Effector memory CD4-positive, alpha-beta T cell (primary cell): ENCODE measurements at regions not wholly inside any gene's neighbourhood (a gene's known extent, or its start where the extent isn't known, plus 50 kb on each side); places are given as distances from the start of the nearest gene placed in this dataset.
"Not testable (repeated sequence)": the region's sequence is repeated elsewhere in the genome, so short reads cannot be mapped to it uniquely, and the experiment has no call there.

Source experiments
- DNase-seq, 3 donors: peaks; one replicate each; pipeline ENCODE4 v3.0.0-alpha.2; 2020
- H3K27ac ChIP-seq: 2 replicates; pipeline ENCODE4 v1.7.0; 2013; ENCODE audit warnings: mild to moderate bottlenecking, low read length, moderate library complexity; ENCODE audit not compliant: insufficient read depth, poor library complexity, severe bottlenecking
- H3K27me3 ChIP-seq: replicated peaks from 2 replicates; pipeline ENCODE4 v1.7.0; 2013; ENCODE audit warnings: mild to moderate bottlenecking, low read length; ENCODE audit not compliant: insufficient read depth, control insufficient read depth, poor library complexity, severe bottlenecking
- H3K36me3 ChIP-seq: 2 replicates; pipeline ENCODE4 v1.7.0; 2013; ENCODE audit warnings: mild to moderate bottlenecking, low read length, moderate library complexity; ENCODE audit not compliant: control insufficient read depth, insufficient read depth
- H3K4me1 ChIP-seq: 2 replicates; pipeline ENCODE4 v1.7.0; 2013; ENCODE audit warnings: low read length, mild to moderate bottlenecking; ENCODE audit not compliant: control insufficient read depth, insufficient read depth, poor library complexity, severe bottlenecking
- H3K4me3 ChIP-seq: 2 replicates; pipeline ENCODE4 v1.7.0; 2013; ENCODE audit warnings: low read length, low read depth, mild to moderate bottlenecking; ENCODE audit not compliant: insufficient read depth, poor library complexity, severe bottlenecking
- H3K9me3 ChIP-seq: 2 replicates; pipeline ENCODE4 v1.7.0; 2013; ENCODE audit warnings: mild to moderate bottlenecking, low read length, moderate library complexity; ENCODE audit not compliant: control insufficient read depth

GRCh38 chr13:23020246-23020843, 160.4 kb upstream of the SGCG start:
- Histone ChIP-seq H3K27ac (no peak overlapping the region), H3K4me1 (no peaks in the 10 kb centered on the region), H3K36me3 (no peaks in the 10 kb centered on the region), H3K27me3 (no peaks in the 10 kb centered on the region), H3K9me3 (no peaks in the 10 kb centered on the region), H3K4me3 (no peak overlapping the region)
- peak in 1 of 3 donors; percentile 1 for DNase-seq

GRCh38 chr13:23021906-23022305, 158.9 kb upstream of the SGCG start:
- no peaks in the 10 kb centered on the region for H3K36me3 ChIP-seq
- H3K27me3 ChIP-seq, result no peaks in the 10 kb centered on the region
- no peak overlapping the region for H3K4me3 ChIP-seq
- DNase-seq, result no peak
- H3K27ac ChIP-seq, result no peak overlapping the region
- no peaks in the 10 kb centered on the region for H3K4me1 ChIP-seq
- no peaks in the 10 kb centered on the region for H3K9me3 ChIP-seq

- H3K4me1 ChIP-seq, result no peaks in the 10 kb centered on the region
- H3K9me3 ChIP-seq, result no peaks in the 10 kb centered on the region
- no peaks in the 10 kb centered on the region for H3K36me3 ChIP-seq
- H3K4me3 ChIP-seq, result no peak overlapping the region
- H3K27ac ChIP-seq, result no peak overlapping the region
- no peaks in the 10 kb centered on the region for H3K27me3 ChIP-seq
- DNase-seq, result no peak
Observed at GRCh38 chr13:23022704-23023103, 158.1 kb upstream of the SGCG start.

- no peak for DNase-seq
- H3K36me3 ChIP-seq, result no peaks in the 10 kb centered on the region
- no peaks in the 10 kb centered on the region for H3K27me3 ChIP-seq
- no peak overlapping the region for H3K4me3 ChIP-seq
- no peak overlapping the region for H3K27ac ChIP-seq
- H3K4me1 ChIP-seq, result no peaks in the 10 kb centered on the region
- no peaks in the 10 kb centered on the region for H3K9me3 ChIP-seq
Observed at GRCh38 chr13:23025864-23026608, 154.7 kb upstream of the SGCG start.

- no peaks in the 10 kb centered on the region for H3K36me3 ChIP-seq
- no peaks in the 10 kb centered on the region for H3K27me3 ChIP-seq
- no peak overlapping the region for H3K27ac ChIP-seq
- DNase-seq, result no peak
- H3K9me3 ChIP-seq, result no peaks in the 10 kb centered on the region
- no peaks in the 10 kb centered on the region for H3K4me1 ChIP-seq
- H3K4me3 ChIP-seq, result no peak overlapping the region
Observed at GRCh38 chr13:23039266-23039935, 141.4 kb upstream of the SGCG start.

- Histone ChIP-seq H3K4me1 (no peaks in the 10 kb centered on the region), H3K27ac (no peak overlapping the region), H3K36me3 (no peaks in the 10 kb centered on the region), H3K9me3 (no peaks in the 10 kb centered on the region), H3K27me3 (no peaks in the 10 kb centered on the region), H3K4me3 (no peak overlapping the region)
- no peak for DNase-seq
Observed at GRCh38 chr13:23042181-23042580, 138.6 kb upstream of the SGCG start.

- Histone ChIP-seq H3K27me3 (no peaks in the 10 kb centered on the region), H3K4me3 (no peak overlapping the region), H3K27ac (no peak overlapping the region), H3K36me3 (no peaks in the 10 kb centered on the region), H3K4me1 (no peaks in the 10 kb centered on the region), H3K9me3 (no peaks in the 10 kb centered on the region)
- DNase-seq, result no peak
Observed at GRCh38 chr13:23044906-23045305, 135.9 kb upstream of the SGCG start.

GRCh38 chr13:23050126-23050525, 130.7 kb upstream of the SGCG start:
- H3K9me3 ChIP-seq, result no peaks in the 10 kb centered on the region
- no peaks in the 10 kb centered on the region for H3K36me3 ChIP-seq
- no peak for DNase-seq

GRCh38 chr13:23053711-23054110, 127.1 kb upstream of the SGCG start:
- H3K27ac ChIP-seq, H3K4me1 ChIP-seq, H3K27me3 ChIP-seq, H3K9me3 ChIP-seq, DNase-seq, H3K36me3 ChIP-seq, H3K4me3 ChIP-seq: not testable (repeated sequence)

More at GRCh38 chr13:23050126-23050525, 130.7 kb upstream of the SGCG start:
- Histone ChIP-seq H3K4me3 (no peak overlapping the region), H3K4me1 (no peaks in the 10 kb centered on the region), H3K27me3 (no peaks in the 10 kb centered on the region), H3K27ac (no peak overlapping the region)

- H3K4me3 ChIP-seq, result no peak overlapping the region
- DNase-seq, result no peak
- no peaks in the 10 kb centered on the region for H3K9me3 ChIP-seq
- no peak overlapping the region for H3K27ac ChIP-seq
- H3K27me3 ChIP-seq, result no peaks in the 10 kb centered on the region
- no peaks in the 10 kb centered on the region for H3K36me3 ChIP-seq
- no peaks in the 10 kb centered on the region for H3K4me1 ChIP-seq
Observed at GRCh38 chr13:23059173-23059572, 121.6 kb upstream of the SGCG start.
